H1 (cell line): ENCODE measurements at regions not wholly inside any gene's neighbourhood (a gene's known extent, or its start where the extent isn't known, plus 50 kb on each side); places are given as distances from the start of the nearest gene placed in this dataset.

Source experiments
- CBX8 ChIP-seq: fragments of 300-800, 300-1000 bp; sonication (generic); IDR thresholded peaks from 2 replicates; pipeline ENCODE4 v1.7.1; 2016; ENCODE audit warnings: low read depth, low read length, borderline replicate concordance
- JUN ChIP-seq: IDR thresholded peaks from 2 replicates; pipeline ENCODE4 v1.6.1; 2011; ENCODE audit warnings: low read depth, mild to moderate bottlenecking, improper control_type of control experiment, low read length
- KDM1A ChIP-seq: fragments of 200-600, 300-600 bp; sonication (generic); IDR thresholded peaks from 2 replicates; pipeline ENCODE4 v1.7.1; 2016; ENCODE audit warnings: mild to moderate bottlenecking, low read length, borderline replicate concordance
- MAFK ChIP-seq: IDR thresholded peaks from 2 replicates; pipeline ENCODE4 v1.6.1; 2012; ENCODE audit warnings: low read depth, mild to moderate bottlenecking, improper control_type of control experiment, low read length
- RFX5 ChIP-seq: IDR thresholded peaks from 2 replicates; pipeline ENCODE4 v1.6.1; 2011; ENCODE audit warnings: low read depth, low read length, improper control_type of control experiment, borderline replicate concordance
- SP1 ChIP-seq: IDR thresholded peaks from 2 replicates; pipeline ENCODE4 v1.6.1; 2011; ENCODE audit warnings: low read depth, low read length
- SRF ChIP-seq: IDR thresholded peaks from 2 replicates; pipeline ENCODE4 v1.6.1; 2011; ENCODE audit warnings: mild to moderate bottlenecking, low read depth, low read length, moderate library complexity
- YY1 ChIP-seq: IDR thresholded peaks from 2 replicates; pipeline ENCODE4 v1.6.1; 2011; ENCODE audit warnings: low read depth, mild to moderate bottlenecking, low read length
- TF ChIP-seq, protein P1 (sequence below): IDR thresholded peaks from 2 replicates; pipeline ENCODE4 v1.6.1; 2012; ENCODE audit warnings: inconsistent platforms

DNA sequence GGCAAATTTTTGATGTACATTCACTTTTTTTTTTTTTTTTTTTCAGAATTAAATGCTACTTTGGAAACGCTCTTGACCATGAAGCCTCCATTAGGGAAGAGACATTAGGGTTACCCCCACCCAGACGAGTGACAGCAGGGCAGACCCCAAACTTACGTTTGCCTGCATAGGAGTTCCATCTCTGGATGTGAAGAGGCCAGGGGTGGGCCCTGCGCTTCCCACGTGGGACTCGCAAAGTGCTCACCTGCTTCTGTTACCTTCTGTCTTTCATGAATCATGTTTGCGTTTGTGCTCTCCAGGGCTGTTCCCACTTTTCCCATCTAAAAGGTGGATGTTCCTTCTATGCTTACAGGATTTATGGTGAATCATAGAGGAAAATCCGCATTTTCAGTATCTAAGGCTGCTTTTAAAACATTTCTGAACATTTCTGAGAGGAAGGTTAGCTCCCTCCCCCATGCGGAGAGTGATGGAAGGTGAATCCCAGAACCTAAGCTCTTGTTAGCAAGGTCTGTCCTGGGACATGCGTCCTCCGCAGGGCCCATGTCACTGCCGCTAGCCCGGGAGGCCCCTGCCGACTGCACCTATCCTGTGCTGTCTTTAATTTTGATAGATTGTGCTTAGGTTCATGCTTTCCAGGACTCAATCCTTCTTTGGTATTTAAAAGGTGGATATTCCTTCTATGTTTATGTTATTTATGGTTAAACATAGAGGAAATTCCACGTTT, 135.7 kb upstream of the RTL1 start (continued):
- TF ChIP-seq, protein P1, sequence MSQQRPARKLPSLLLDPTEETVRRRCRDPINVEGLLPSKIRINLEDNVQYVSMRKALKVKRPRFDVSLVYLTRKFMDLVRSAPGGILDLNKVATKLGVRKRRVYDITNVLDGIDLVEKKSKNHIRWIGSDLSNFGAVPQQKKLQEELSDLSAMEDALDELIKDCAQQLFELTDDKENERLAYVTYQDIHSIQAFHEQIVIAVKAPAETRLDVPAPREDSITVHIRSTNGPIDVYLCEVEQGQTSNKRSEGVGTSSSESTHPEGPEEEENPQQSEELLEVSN = no peak
- TF ChIP-seq RFX5 = no peak
- no peak for TF ChIP-seq JUN
- no peak for TF ChIP-seq CBX8
- no peak for TF ChIP-seq KDM1A
- no peak for TF ChIP-seq MAFK
- no peak for TF ChIP-seq YY1
- TF ChIP-seq SRF = no peak
- no peak for TF ChIP-seq SP1
- TF ChIP-seq, all 59 proteins: peak for 0
